ENCODE measurements at regions not wholly inside any gene's neighbourhood (a gene's known extent, or its start where the extent isn't known, plus 50 kb on each side); places are given as distances from the start of the nearest gene placed in this dataset.

DNA sequence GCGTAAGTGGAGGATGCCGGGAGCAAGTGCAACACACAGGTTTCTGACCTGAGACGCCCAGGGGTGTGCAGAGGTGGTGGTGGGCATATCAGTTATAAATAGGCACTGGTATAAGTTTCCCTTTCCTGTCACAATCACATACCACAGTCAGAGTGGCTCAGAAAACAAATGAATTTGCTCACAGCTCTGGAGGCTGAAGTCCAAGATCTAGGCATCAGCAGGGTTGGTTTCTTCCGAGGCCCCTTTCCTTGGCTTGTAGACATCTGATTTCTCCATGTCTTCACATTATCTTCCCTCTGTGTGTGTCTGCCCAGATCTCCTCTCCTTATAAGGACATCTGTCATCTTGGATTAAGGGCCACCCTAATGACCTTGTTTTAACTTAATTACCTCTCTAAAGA is 250.5 kb upstream of the TNRC6C start:
- H3K27me3 ChIP-seq: peaks cover 3% of the 10 kb centered on the region
- H3K36me3 ChIP-seq: no peaks in the 10 kb centered on the region
- TF ChIP-seq, protein P1, sequence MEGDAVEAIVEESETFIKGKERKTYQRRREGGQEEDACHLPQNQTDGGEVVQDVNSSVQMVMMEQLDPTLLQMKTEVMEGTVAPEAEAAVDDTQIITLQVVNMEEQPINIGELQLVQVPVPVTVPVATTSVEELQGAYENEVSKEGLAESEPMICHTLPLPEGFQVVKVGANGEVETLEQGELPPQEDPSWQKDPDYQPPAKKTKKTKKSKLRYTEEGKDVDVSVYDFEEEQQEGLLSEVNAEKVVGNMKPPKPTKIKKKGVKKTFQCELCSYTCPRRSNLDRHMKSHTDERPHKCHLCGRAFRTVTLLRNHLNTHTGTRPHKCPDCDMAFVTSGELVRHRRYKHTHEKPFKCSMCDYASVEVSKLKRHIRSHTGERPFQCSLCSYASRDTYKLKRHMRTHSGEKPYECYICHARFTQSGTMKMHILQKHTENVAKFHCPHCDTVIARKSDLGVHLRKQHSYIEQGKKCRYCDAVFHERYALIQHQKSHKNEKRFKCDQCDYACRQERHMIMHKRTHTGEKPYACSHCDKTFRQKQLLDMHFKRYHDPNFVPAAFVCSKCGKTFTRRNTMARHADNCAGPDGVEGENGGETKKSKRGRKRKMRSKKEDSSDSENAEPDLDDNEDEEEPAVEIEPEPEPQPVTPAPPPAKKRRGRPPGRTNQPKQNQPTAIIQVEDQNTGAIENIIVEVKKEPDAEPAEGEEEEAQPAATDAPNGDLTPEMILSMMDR (IDR thresholded peaks at IDR 0.05): no peak
- H3K9me3 ChIP-seq: peaks cover 5% of the 10 kb centered on the region
- no peaks in the 10 kb centered on the region for H3K4me1 ChIP-seq (ENCODE audit: control insufficient read depth in 1 of 2, insufficient read depth in 1 of 2, low read depth in 1 of 2, low read length in 1 of 2)
- no peak overlapping the region for H3K4me3 ChIP-seq (ENCODE audit: low read depth in 1 of 2, low read length in 1 of 2)
- H3K27ac ChIP-seq: no peak overlapping the region

GRCh38 chr17:77708936-77709335 is 249.6 kb upstream of the TNRC6C start:
- no peaks in the 10 kb centered on the region for H3K36me3 ChIP-seq
- peaks cover 5% of the 10 kb centered on the region for H3K9me3 ChIP-seq
- no peak overlapping the region for H3K4me3 ChIP-seq (ENCODE audit: low read depth in 1 of 2, low read length in 1 of 2)
- peaks cover 3% of the 10 kb centered on the region for H3K27me3 ChIP-seq
- H3K27ac ChIP-seq: no peak overlapping the region
- H3K4me1 ChIP-seq (ENCODE audit: control insufficient read depth in 1 of 2, insufficient read depth in 1 of 2, low read depth in 1 of 2, low read length in 1 of 2): no peaks in the 10 kb centered on the region
- TF ChIP-seq, protein P1 (IDR thresholded peaks at IDR 0.05): no peak

GRCh38 chr17:77709594-77709993 is 248.9 kb upstream of the TNRC6C start:
- peaks cover 3% of the 10 kb centered on the region for H3K27me3 ChIP-seq
- peaks cover under 1% of the 10 kb centered on the region for H3K9me3 ChIP-seq
- H3K36me3 ChIP-seq: no peaks in the 10 kb centered on the region
- TF ChIP-seq, protein P1 (IDR thresholded peaks at IDR 0.05): no peak
- H3K4me1 ChIP-seq (ENCODE audit: control insufficient read depth in 1 of 2, insufficient read depth in 1 of 2, low read depth in 1 of 2, low read length in 1 of 2): no peaks in the 10 kb centered on the region
- no peak overlapping the region for H3K4me3 ChIP-seq (ENCODE audit: low read depth in 1 of 2, low read length in 1 of 2)
- no peak overlapping the region for H3K27ac ChIP-seq

GRCh38 chr17:77712578-77712977 is 245.9 kb upstream of the TNRC6C start:
- Histone ChIP-seq H3K4me1 (ENCODE audit: control insufficient read depth in 1 of 2, insufficient read depth in 1 of 2, low read depth in 1 of 2, low read length in 1 of 2) (no peaks in the 10 kb centered on the region), H3K27me3 (peaks cover 3% of the 10 kb centered on the region), H3K27ac (no peak overlapping the region), H3K36me3 (no peaks in the 10 kb centered on the region), H3K9me3 (no peaks in the 10 kb centered on the region), H3K4me3 (ENCODE audit: low read depth in 1 of 2, low read length in 1 of 2) (no peak overlapping the region)
- TF ChIP-seq, protein P1 (IDR thresholded peaks at IDR 0.05): no peak

DNA sequence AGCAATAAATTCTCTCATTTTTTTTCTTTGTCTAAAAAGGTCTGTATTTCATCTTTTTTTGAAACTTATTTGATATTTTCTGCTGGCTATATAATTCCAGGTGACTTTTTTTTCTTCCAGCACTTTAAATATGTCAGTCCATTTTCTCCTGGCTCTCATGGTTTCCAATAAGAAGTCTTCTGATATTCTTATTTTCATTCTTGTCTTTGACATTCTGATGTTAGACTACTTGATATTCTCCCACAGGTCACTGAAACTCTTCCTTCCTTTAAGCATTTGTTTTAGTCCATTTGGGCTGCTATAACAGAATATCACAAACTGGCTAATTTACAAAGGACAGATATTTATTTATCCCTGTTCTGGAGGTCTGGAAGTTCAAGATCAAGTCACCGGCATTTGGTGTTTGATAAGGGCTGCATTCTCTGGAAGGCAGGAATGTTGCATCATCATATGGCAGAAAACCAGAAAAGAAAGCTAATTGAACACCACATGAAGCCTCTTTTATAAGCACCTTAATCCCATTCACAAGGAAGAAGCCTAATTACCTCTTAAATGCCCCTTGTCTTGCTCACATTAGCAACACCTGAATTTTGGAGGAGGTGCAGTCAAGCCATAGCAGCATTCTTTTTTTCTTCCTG is 242.1 kb upstream of the TNRC6C start:
- Histone ChIP-seq H3K4me3 (ENCODE audit: low read depth in 1 of 2, low read length in 1 of 2) (no peak overlapping the region), H3K36me3 (no peaks in the 10 kb centered on the region), H3K9me3 (no peaks in the 10 kb centered on the region), H3K27me3 (no peaks in the 10 kb centered on the region), H3K4me1 (ENCODE audit: control insufficient read depth in 1 of 2, insufficient read depth in 1 of 2, low read depth in 1 of 2, low read length in 1 of 2) (no peaks in the 10 kb centered on the region), H3K27ac (no peak overlapping the region)
- TF ChIP-seq, protein P1 (IDR thresholded peaks at IDR 0.05): no peak

Data from neutrophil (primary cell).